ENCODE measurements at regions not wholly inside any gene's neighbourhood (a gene's known extent, or its start where the extent isn't known, plus 50 kb on each side); places are given as distances from the start of the nearest gene placed in this dataset.

DNA sequence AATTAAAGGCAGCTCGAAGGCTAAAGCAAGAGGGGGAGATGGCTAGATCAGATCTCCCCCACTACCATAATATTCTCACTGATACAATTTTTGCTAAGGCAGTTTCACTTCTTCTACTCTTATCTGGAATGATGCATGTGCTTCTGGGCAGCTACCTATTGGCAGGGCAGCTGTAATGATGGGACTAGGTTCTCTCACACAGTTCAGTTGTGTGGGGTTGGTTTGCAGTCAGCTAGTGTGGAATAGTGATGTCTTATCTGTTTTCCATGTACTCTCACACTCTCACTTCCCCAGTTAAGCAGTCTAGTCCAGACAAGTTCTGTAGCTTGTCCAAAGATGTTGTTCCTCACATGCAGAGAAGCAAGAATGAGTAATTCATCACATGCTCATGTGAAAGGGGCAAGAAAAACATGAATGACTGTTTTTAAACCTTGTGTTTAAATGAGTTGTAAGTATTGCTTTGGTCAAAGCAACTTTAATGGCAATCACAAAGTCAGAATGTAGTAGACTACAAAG lies 836.1 kb downstream of the CBLN2 start:
- no peak overlapping the region for H3K4me3 ChIP-seq
- no peaks in the 10 kb centered on the region for H3K9me3 ChIP-seq (ENCODE audit: low read depth)
- TF ChIP-seq EZH2 (IDR thresholded peaks at IDR 0.05) (no peak), EZH2phosphoT487 (IDR thresholded peaks at IDR 0.05) (no peak)
- TF ChIP-seq, protein P1, sequence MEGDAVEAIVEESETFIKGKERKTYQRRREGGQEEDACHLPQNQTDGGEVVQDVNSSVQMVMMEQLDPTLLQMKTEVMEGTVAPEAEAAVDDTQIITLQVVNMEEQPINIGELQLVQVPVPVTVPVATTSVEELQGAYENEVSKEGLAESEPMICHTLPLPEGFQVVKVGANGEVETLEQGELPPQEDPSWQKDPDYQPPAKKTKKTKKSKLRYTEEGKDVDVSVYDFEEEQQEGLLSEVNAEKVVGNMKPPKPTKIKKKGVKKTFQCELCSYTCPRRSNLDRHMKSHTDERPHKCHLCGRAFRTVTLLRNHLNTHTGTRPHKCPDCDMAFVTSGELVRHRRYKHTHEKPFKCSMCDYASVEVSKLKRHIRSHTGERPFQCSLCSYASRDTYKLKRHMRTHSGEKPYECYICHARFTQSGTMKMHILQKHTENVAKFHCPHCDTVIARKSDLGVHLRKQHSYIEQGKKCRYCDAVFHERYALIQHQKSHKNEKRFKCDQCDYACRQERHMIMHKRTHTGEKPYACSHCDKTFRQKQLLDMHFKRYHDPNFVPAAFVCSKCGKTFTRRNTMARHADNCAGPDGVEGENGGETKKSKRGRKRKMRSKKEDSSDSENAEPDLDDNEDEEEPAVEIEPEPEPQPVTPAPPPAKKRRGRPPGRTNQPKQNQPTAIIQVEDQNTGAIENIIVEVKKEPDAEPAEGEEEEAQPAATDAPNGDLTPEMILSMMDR (IDR thresholded peaks at IDR 0.05): no peak
- H3K27me3 Mint-ChIP-seq (ENCODE audit: insufficient read depth, low read depth): no peaks in the 10 kb centered on the region
- no peaks in the 10 kb centered on the region for H3K9me3 Mint-ChIP-seq
- no peaks in the 10 kb centered on the region for H3K4me1 ChIP-seq
- no peaks in the 10 kb centered on the region for H4K20me1 ChIP-seq (ENCODE audit: low read depth)
- no peaks in the 10 kb centered on the region for H3K27me3 ChIP-seq
- no peak overlapping the region for H2AFZ ChIP-seq (replicated peaks)
- H3K4me2 ChIP-seq: no peak overlapping the region
- no peaks in the 10 kb centered on the region for H3F3A ChIP-seq (ENCODE audit: low read depth)
- no peak overlapping the region for H3K4me3 Mint-ChIP-seq
- H3K79me2 ChIP-seq (ENCODE audit: low read depth): no peaks in the 10 kb centered on the region
- no peaks in the 10 kb centered on the region for H3K36me3 Mint-ChIP-seq
- no peak overlapping the region for H3K27ac ChIP-seq
- no peak for DNase-seq (ENCODE audit: low spot score)
- H3K9ac ChIP-seq: no peak overlapping the region
- H3K36me3 ChIP-seq: no peaks in the 10 kb centered on the region
- no peaks in the 10 kb centered on the region for H3K4me1 Mint-ChIP-seq
- no peak overlapping the region for H3K27ac Mint-ChIP-seq

- no peak for TF ChIP-seq EZH2phosphoT487 (IDR thresholded peaks at IDR 0.05)
- TF ChIP-seq EZH2 (IDR thresholded peaks at IDR 0.05): no peak
- TF ChIP-seq, protein P1 (IDR thresholded peaks at IDR 0.05): no peak
- H3K4me2 ChIP-seq: no peak overlapping the region
- Mint-ChIP-seq H3K27me3 (ENCODE audit: insufficient read depth, low read depth) (no peaks in the 10 kb centered on the region), H3K4me3 (no peak overlapping the region), H3K27ac (no peak overlapping the region), H3K9me3 (no peaks in the 10 kb centered on the region), H3K36me3 (no peaks in the 10 kb centered on the region), H3K4me1 (no peaks in the 10 kb centered on the region)
- no peaks in the 10 kb centered on the region for H3K4me1 ChIP-seq
- H3K4me3 ChIP-seq: no peak overlapping the region
- H3K79me2 ChIP-seq (ENCODE audit: low read depth): no peaks in the 10 kb centered on the region
- H4K20me1 ChIP-seq (ENCODE audit: low read depth): no peaks in the 10 kb centered on the region
- H3K9ac ChIP-seq: no peak overlapping the region
- H3F3A ChIP-seq (ENCODE audit: low read depth): no peaks in the 10 kb centered on the region
- H3K27me3 ChIP-seq: no peaks in the 10 kb centered on the region
- H3K36me3 ChIP-seq: no peaks in the 10 kb centered on the region
- no peak for DNase-seq (ENCODE audit: low spot score)
- no peaks in the 10 kb centered on the region for H3K9me3 ChIP-seq (ENCODE audit: low read depth)
- no peak overlapping the region for H2AFZ ChIP-seq (replicated peaks)
- H3K27ac ChIP-seq: no peak overlapping the region
Measured at GRCh38 chr18:71707400-71707799, 836.7 kb downstream of the CBLN2 start.

DNA sequence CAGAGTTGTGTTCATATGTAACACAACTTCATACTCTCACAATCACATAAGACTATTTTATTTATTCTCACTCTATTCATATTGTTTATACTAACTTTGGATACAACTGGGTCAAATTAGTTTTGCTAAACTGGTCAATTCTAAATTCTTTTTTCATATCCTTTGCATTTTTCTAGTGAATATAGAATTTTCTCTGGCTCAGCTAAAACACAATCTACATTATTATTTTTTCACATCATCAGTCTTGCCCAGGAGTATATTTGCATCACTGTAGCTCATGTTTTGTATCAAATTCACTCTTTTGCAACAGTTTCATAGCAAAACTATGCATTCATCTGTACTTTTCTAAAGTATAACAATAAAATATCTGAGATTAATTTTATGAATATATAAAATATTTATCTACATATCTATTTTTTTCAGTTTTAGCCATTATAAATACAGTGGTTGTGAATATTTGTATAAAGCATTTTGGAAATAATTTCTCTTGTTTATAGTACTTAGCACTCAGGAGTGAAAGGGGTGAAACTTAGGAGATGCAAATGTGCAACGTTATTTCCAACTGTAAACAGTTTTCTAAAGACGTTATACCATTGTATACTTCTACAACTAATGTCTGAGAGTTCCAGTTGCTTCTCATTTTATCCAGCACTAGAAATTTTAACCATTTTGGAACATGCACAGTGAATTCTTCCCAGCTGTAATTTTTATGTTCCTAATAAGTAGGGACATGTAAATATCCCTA lies 854.6 kb downstream of the CBLN2 start:
- H3K4me1 ChIP-seq: no peaks in the 10 kb centered on the region
- TF ChIP-seq EZH2 (IDR thresholded peaks at IDR 0.05) (no peak), EZH2phosphoT487 (IDR thresholded peaks at IDR 0.05) (no peak)
- TF ChIP-seq, protein P1 (IDR thresholded peaks at IDR 0.05): no peak
- Mint-ChIP-seq H3K36me3 (no peaks in the 10 kb centered on the region), H3K27me3 (ENCODE audit: insufficient read depth, low read depth) (no peaks in the 10 kb centered on the region), H3K4me1 (peaks cover 3% of the 10 kb centered on the region), H3K4me3 (no peak overlapping the region), H3K9me3 (no peaks in the 10 kb centered on the region), H3K27ac (no peak overlapping the region)
- H2AFZ ChIP-seq (replicated peaks): no peak overlapping the region
- H3F3A ChIP-seq (ENCODE audit: low read depth): no peaks in the 10 kb centered on the region
- no peaks in the 10 kb centered on the region for H3K36me3 ChIP-seq
- no peak overlapping the region for H3K9ac ChIP-seq
- no peak overlapping the region for H3K4me3 ChIP-seq
- H3K4me2 ChIP-seq: no peak overlapping the region
- no peaks in the 10 kb centered on the region for H3K27me3 ChIP-seq
- peaks cover 9% of the 10 kb centered on the region for H3K9me3 ChIP-seq (ENCODE audit: low read depth)
- no peak for DNase-seq (ENCODE audit: low spot score)
- H3K79me2 ChIP-seq (ENCODE audit: low read depth): no peaks in the 10 kb centered on the region
- no peaks in the 10 kb centered on the region for H4K20me1 ChIP-seq (ENCODE audit: low read depth)
- H3K27ac ChIP-seq: no peak overlapping the region
